ENCODE measurements at regions not wholly inside any gene's neighbourhood (a gene's known extent, or its start where the extent isn't known, plus 50 kb on each side); places are given as distances from the start of the nearest gene placed in this dataset.

DNA sequence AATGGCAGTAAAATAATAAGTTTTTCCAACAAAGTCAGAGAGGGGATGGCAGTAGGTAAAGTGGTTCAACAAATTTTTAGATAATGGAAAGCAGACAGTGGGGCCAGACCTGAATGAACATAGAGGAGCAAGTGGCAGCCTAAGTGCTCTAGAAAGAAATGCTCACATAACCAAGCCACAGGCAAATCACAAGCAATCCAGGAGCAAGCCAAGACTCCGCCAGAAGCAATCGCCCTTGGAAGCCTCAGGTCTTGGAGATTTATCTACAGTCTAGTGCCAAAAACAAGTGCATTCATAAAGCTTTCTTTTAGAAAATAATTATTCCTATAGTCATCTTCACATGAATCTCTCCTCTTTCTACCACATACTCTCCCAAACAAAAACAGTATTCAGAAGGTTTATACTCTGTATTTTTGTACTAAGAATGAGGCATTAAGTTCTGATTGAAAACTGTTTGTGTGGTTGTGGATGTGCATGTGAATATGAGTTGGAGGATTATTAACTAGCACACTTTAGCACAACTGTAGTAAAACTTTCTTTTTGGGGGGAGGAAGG, 375.5 kb downstream of the CDH9 start:
- no peak overlapping the region for H3K4me3 ChIP-seq (replicated peaks in 1 of 4; ENCODE audit: control extremely low read depth in 1 of 4, insufficient read depth in 1 of 4, low read depth in 3 of 4, low read length in 4 of 4)
- H3K27ac ChIP-seq (ENCODE audit: insufficient read depth, low read length) = no peak overlapping the region
- H3K27me3 ChIP-seq (ENCODE audit: control insufficient read depth, insufficient read depth, low read length) = no peaks in the 10 kb centered on the region
- no peaks in the 10 kb centered on the region for H4K20me1 ChIP-seq (ENCODE audit: control insufficient read depth, extremely low read depth, insufficient read depth, low read length)
- no peak for TF ChIP-seq EZH2 (IDR thresholded peaks at IDR 0.05; ENCODE audit: low read length, missing control alignments)
- TF ChIP-seq, protein P1, sequence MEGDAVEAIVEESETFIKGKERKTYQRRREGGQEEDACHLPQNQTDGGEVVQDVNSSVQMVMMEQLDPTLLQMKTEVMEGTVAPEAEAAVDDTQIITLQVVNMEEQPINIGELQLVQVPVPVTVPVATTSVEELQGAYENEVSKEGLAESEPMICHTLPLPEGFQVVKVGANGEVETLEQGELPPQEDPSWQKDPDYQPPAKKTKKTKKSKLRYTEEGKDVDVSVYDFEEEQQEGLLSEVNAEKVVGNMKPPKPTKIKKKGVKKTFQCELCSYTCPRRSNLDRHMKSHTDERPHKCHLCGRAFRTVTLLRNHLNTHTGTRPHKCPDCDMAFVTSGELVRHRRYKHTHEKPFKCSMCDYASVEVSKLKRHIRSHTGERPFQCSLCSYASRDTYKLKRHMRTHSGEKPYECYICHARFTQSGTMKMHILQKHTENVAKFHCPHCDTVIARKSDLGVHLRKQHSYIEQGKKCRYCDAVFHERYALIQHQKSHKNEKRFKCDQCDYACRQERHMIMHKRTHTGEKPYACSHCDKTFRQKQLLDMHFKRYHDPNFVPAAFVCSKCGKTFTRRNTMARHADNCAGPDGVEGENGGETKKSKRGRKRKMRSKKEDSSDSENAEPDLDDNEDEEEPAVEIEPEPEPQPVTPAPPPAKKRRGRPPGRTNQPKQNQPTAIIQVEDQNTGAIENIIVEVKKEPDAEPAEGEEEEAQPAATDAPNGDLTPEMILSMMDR (conservative IDR thresholded peaks at IDR 0.05 in 1 of 2, IDR thresholded peaks at IDR 0.05 in 1 of 2; ENCODE audit: low read depth in 1 of 2, low read length in 2 of 2) = no peak
- H3K4me1 ChIP-seq (ENCODE audit: control insufficient read depth, extremely low read depth, insufficient read depth, low read length) = no peaks in the 10 kb centered on the region
- H3K9me3 ChIP-seq (ENCODE audit: control insufficient read depth, insufficient read depth, low read depth, low read length) = no peaks in the 10 kb centered on the region
- no peaks in the 10 kb centered on the region for H3K36me3 ChIP-seq (ENCODE audit: control insufficient read depth, insufficient read depth, low read length)
- no peak overlapping the region for H3K9ac ChIP-seq (ENCODE audit: insufficient read depth, low read length)
- no peaks in the 10 kb centered on the region for H3K79me2 ChIP-seq (ENCODE audit: control insufficient read depth, insufficient read depth, low read length)
- no peak overlapping the region for H3K4me2 ChIP-seq (ENCODE audit: extremely low read depth, insufficient read depth, low read length)
- no peak for DNase-seq (ENCODE audit: low read depth in 2 of 2)
- H2AFZ ChIP-seq (ENCODE audit: low read length) = no peak overlapping the region

DNA sequence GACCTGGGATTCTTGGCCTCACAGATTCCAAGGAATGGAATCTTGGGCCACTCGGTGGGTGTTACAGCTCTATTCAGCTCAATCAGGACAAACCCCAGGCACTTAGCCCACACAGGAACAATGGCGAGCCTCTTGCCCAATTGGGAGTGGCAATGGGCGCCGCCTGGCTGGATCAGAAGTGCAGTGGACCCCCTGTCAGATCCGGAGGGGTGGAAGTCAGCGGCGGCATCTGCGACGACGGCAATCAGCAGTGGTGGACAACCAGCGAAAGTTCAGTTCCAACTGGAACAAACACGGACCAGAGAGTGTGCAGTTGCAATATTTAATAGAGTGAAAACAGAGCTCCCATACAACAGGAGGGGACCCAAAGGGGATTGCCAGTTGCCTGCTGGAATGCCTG, 378.3 kb downstream of the CDH9 start:
- Histone ChIP-seq H3K9ac (ENCODE audit: insufficient read depth, low read length) (no peak overlapping the region), H3K4me3 (replicated peaks in 1 of 4; ENCODE audit: control extremely low read depth in 1 of 4, insufficient read depth in 1 of 4, low read depth in 3 of 4, low read length in 4 of 4) (no peak overlapping the region), H3K27me3 (ENCODE audit: control insufficient read depth, insufficient read depth, low read length) (no peaks in the 10 kb centered on the region), H3K36me3 (ENCODE audit: control insufficient read depth, insufficient read depth, low read length) (no peaks in the 10 kb centered on the region), H3K27ac (ENCODE audit: insufficient read depth, low read length) (no peak overlapping the region), H3K79me2 (ENCODE audit: control insufficient read depth, insufficient read depth, low read length) (no peaks in the 10 kb centered on the region), H2AFZ (ENCODE audit: low read length) (no peak overlapping the region), H3K4me1 (ENCODE audit: control insufficient read depth, extremely low read depth, insufficient read depth, low read length) (no peaks in the 10 kb centered on the region), H4K20me1 (ENCODE audit: control insufficient read depth, extremely low read depth, insufficient read depth, low read length) (no peaks in the 10 kb centered on the region), H3K9me3 (ENCODE audit: control insufficient read depth, insufficient read depth, low read depth, low read length) (no peaks in the 10 kb centered on the region), H3K4me2 (ENCODE audit: extremely low read depth, insufficient read depth, low read length) (no peak overlapping the region)
- no peak for TF ChIP-seq EZH2 (IDR thresholded peaks at IDR 0.05; ENCODE audit: low read length, missing control alignments)
- TF ChIP-seq, protein P1 (conservative IDR thresholded peaks at IDR 0.05 in 1 of 2, IDR thresholded peaks at IDR 0.05 in 1 of 2; ENCODE audit: low read depth in 1 of 2, low read length in 2 of 2) = no peak
- DNase-seq (ENCODE audit: low read depth in 2 of 2) = no peak

DNA sequence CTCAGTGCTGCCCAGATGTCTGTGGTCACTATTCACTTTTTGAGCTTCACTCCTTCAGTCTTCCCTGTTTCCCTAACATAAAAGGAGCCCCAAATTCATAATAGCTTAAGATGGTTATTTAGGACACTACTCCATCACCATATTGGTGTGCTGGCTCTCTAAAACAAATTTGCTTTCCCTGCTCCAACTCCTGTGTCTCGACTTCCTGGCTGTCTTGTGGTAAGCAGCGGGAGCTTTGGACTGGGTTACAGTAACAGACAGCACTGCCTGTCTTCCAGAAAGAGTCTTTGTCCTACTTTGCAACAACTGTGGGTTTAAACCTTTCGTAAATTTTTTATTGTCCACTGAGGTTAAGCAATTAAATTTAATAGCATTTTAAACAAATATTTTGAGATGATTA, 389.4 kb downstream of the CDH9 start:
- no peaks in the 10 kb centered on the region for H4K20me1 ChIP-seq (ENCODE audit: control insufficient read depth, extremely low read depth, insufficient read depth, low read length)
- no peak overlapping the region for H3K4me2 ChIP-seq (ENCODE audit: extremely low read depth, insufficient read depth, low read length)
- no peak overlapping the region for H3K9ac ChIP-seq (ENCODE audit: insufficient read depth, low read length)
- H3K4me3 ChIP-seq (replicated peaks in 1 of 4; ENCODE audit: control extremely low read depth in 1 of 4, insufficient read depth in 1 of 4, low read depth in 3 of 4, low read length in 4 of 4) = no peak overlapping the region
- H3K36me3 ChIP-seq (ENCODE audit: control insufficient read depth, insufficient read depth, low read length) = no peaks in the 10 kb centered on the region
- H3K79me2 ChIP-seq (ENCODE audit: control insufficient read depth, insufficient read depth, low read length) = no peaks in the 10 kb centered on the region
- H3K27me3 ChIP-seq (ENCODE audit: control insufficient read depth, insufficient read depth, low read length) = no peaks in the 10 kb centered on the region
- no peak for DNase-seq (ENCODE audit: low read depth in 2 of 2)
- TF ChIP-seq, protein P1 (conservative IDR thresholded peaks at IDR 0.05 in 1 of 2, IDR thresholded peaks at IDR 0.05 in 1 of 2; ENCODE audit: low read depth in 1 of 2, low read length in 2 of 2) = no peak
- TF ChIP-seq EZH2 (IDR thresholded peaks at IDR 0.05; ENCODE audit: low read length, missing control alignments) = no peak
- no peak overlapping the region for H3K27ac ChIP-seq (ENCODE audit: insufficient read depth, low read length)
- H2AFZ ChIP-seq (ENCODE audit: low read length) = no peak overlapping the region
- no peaks in the 10 kb centered on the region for H3K4me1 ChIP-seq (ENCODE audit: control insufficient read depth, extremely low read depth, insufficient read depth, low read length)
- H3K9me3 ChIP-seq (ENCODE audit: control insufficient read depth, insufficient read depth, low read depth, low read length) = no peaks in the 10 kb centered on the region
